Erythroblast (primary cell): ENCODE measurements at regions not wholly inside any gene's neighbourhood (a gene's known extent, or its start where the extent isn't known, plus 50 kb on each side); places are given as distances from the start of the nearest gene placed in this dataset.

Source experiments
- DNase-seq, 2 experiments: peaks; one replicate each; lab custom pipeline; 2025; lab: John Stamatoyannopoulos, UW
- GATA1 ChIP-seq: IDR thresholded peaks from 2 replicates; pipeline ENCODE4 v1.6.1; 2011; ENCODE audit warnings: low read depth, mild to moderate bottlenecking, control low read depth, low read length, moderate library complexity
- POLR2A ChIP-seq: IDR thresholded peaks from 2 replicates; pipeline ENCODE4 v1.6.1; 2011; ENCODE audit warnings: mild to moderate bottlenecking, low read length

DNA sequence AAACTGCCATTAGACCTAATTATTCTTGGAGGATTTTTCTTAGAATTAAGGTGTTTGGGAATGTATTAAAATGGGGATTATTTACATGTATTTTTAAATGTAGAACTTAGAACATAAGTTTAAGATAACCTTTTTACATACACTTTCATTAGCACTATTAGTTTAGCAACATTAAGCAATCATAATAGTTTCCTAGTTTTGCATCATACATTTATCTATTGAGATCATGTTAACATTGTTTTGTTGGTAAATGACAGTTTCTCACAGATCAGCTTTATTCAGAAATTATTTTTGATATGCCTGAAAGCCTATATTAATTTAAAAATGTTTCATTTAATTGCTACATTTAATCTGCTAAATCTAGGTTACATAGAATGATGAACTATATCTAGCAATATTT lies 189.7 kb upstream of the PPP1R3A start:
- TF ChIP-seq GATA1 (no peak), POLR2A (no peak)
- DNase-seq = no peak

DNA sequence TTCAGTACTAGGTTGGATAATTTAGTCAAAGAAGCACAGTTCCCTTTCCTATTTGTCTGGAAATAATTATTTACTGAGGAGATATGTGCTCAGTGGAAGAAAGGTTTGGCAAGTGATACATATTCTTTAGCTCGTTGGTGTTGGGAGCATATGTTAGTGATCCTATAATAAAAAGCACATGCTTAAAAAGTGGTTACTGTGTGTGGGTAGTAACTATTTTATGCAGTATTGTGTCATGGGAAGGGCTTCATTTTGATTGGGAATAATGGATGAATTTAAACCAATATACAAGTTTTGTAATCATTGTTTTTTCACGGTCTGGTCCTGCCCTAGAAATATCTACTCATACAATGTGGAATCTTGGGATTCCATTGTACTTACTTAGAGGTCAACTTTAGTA lies 188.7 kb upstream of the PPP1R3A start:
- TF ChIP-seq POLR2A = no peak
- no peak for TF ChIP-seq GATA1
- DNase-seq = no peak

DNA sequence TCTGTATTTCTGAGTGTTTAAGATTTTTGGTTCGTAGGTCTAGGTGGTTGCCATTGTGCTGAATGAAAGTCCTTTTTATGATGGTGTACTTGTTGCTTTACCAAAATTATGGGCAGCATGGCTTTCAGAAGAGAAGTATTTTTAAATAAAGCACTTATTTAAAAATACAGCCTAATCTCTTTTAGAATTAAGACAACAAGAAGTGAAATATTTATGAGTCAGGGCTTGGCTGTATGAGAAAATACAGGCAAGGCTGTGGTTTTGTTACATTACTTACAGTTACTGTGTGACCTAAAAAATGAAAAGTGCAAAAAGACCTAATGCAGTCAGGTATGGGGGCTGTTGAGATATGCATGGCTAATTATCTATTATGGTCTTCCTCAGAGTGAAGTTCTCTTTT lies 185.2 kb upstream of the PPP1R3A start:
- TF ChIP-seq POLR2A (no peak), GATA1 (no peak)
- DNase-seq = no peak

DNA sequence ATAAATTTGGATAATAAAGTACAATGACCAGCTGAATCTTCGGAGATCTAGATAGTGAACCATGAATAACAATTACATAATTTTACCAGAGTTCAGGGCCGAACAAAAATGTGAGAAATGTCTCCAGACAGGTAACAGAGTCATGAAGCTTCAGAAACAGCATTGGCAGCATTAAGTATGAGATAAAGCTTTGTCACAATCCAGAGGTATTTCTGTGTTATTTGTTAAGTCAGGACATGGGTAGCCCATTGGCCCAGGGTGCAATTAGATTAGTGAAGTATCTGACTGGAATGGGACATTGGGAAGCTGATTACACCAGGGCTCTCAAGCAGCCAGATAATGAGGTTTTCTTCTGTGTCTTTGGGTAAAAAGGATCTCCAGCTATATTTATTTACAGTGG lies 184.2 kb upstream of the PPP1R3A start:
- no peak for DNase-seq

DNA sequence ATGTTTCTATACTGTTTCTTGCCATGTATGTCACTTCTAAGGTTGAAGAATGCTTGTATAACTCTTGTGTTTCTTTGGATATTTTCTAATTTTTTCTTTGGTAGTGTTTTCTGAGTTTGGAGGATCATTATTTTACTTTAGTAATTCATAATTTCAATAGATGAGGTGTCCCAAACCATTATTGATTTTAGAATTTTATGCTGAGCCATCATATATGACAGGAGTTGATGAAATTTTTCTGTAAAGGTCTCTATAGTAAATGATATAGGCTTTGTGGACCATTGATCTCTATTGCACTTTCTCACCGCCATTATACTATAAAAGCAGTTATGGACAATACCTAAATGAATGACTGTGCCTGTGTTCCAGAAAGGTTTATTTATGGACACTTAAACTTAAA lies 183.3 kb upstream of the PPP1R3A start:
- no peak for DNase-seq
- no peak for TF ChIP-seq GATA1
- no peak for TF ChIP-seq POLR2A

More for the DNA sequence above, 184.2 kb upstream of the PPP1R3A start:
- TF ChIP-seq GATA1 = no peak
- TF ChIP-seq POLR2A = no peak

DNA sequence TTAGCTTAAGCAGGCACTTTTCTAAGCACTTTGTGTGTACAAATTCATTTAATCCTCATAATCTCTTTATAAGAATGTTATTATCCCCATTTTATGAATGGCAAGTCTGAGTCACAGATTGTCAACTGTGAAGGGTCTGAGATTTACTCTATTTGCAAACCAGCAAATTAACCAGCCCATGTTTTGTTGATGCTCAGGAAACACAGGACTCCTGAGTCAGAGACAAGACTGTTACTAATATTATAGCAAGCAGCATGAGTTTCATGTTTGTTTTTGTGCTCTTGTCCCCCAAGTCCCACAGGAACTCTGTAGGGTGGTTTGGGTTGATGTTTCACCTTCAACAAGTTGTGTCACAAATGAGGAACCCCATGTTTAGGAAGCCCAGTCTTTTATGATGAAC lies 182.0 kb upstream of the PPP1R3A start:
- TF ChIP-seq POLR2A (no peak), GATA1 (no peak)
- DNase-seq = no peak

DNA sequence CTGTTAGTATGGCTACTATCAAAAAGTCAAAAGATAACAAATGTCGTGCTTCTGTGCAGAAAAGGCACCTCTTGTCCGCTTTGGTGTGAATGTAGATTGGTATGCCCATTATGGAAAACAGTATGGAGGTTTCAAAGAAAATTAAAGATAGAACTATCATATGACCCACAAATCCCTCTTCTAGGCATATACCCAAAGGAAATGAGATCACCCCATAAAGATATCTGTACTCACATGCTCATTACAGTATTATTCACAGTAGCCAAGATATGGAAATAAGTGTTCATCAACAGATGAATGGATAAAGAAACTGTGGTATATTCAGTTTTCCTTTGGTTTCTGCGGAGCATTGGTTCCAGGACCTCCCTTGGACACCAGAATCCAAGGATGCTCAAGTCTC lies 180.5 kb upstream of the PPP1R3A start:
- DNase-seq = no peak
- TF ChIP-seq GATA1 (no peak), POLR2A (no peak)

DNA sequence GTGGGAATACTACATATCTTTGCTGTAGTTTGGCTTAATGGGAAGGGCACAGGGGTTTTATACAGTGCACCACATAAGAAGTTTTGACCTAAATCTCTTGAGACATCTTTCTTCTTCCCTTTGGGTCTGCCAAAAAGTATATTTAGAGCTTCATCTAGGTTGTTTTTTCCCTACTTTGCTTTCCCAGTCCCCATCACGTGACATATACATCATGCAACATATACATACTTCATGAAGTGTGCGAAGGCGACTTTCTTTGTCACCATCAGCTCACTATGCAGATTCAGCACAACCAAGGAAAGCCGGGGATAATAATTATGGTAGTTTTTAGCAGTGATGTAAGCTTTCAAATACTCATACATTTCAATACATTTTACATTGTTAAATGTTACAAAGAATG lies 177.1 kb upstream of the PPP1R3A start:
- no peak for DNase-seq
- TF ChIP-seq GATA1 (no peak), POLR2A (no peak)

DNA sequence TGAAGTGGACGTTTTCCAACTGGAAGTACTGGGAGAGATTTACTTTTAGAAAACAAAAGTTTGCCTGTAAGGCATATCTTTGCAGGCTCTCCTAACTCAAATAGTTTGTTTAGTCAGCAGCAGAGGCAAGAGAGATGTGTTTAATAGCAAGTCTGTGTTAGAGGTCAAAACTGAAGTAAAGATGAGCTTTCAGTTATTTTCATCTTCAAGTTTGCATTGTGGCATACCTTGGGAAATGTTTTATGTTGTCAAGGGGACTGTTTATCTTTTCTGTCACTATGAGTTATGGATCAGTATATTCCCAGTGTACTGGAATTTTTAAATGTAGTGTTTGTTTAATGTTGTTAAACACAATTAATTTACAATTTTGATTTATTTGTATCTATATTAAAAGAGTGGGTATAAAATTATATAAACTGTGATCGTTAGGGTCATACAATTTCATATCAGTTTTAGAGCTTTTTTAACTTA lies 169.7 kb upstream of the PPP1R3A start:
- TF ChIP-seq GATA1 (no peak), POLR2A (no peak)

DNA sequence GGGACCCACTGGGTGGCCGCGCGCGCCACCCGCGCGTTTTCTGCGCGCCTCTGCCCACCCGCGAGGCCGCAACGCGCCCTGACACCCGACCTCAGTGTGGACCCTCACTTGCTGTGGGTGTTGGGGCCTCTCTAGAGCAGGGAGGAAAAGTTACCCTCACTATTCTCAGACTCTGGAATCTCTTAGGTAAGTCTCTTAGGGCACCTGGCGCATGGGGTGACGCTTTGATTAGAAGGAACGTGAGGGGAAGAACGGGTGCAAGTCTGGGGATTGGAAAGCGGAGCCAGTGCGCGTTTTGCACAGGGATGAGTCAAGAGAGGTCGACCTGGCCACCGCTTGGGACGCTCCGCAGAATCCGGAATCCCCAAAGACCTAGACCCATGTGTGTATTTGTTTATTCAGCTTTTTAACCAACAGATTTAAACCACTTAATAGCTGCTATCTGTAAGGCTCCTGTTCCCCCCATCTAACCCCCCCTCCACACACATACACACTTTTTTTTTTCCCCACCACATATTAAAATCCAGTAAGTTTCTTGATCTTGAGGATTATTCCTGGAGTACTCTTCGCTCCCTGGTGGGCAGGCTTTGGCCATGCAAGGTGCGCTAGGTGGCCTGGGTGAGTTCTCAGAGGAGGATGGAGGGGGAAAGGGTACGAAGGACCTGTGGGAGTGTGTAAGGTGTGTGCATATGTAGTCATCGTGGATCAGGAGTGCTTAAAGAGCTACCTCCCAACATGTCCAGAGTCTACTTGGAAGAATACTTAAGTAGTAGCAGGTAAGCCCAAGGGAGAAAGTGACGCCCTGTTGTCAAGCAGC lies 169.1 kb upstream of the PPP1R3A start:
- TF ChIP-seq GATA1 = no peak
- TF ChIP-seq POLR2A = no peak
- DNase-seq = no peak

More for the DNA sequence above, 169.7 kb upstream of the PPP1R3A start:
- DNase-seq = no peak

DNA sequence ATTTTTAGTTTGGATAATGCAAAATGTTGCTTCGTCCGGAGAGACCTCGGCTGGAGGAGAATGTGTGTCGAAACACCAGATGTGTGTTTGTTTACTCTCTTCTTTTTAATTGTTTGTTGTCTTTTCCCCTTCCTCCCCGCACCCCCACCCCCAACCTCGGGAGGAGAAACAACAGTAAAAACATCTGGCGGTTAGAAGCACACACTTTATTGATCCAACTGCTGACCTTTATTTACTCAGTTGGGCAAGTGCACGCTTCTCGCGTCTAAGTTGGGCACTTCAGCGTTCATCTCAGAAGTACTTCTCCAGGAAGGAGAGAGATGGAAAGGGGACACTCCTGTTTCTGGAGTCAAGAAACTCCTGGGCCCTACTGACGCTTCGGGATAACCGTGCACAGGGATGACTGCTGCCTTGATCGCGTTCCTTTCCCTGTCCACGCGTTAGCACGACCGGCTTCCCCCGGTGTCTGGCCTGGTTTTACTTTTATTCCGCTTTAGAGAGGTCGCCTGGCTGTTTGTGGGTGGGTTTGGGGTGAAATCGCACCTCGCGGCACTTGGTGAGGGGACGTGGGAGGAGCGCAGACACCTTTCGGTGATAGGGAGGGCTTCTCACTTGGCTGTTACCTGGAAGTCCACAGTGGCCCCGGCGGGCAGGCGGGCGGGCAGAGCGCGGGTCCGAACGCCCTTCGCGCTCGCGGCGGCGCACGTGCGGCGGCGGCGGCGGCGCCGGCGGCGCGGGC lies 168.3 kb upstream of the PPP1R3A start:
- no peak for TF ChIP-seq POLR2A
- no peak for TF ChIP-seq GATA1
- no peak for DNase-seq

DNA sequence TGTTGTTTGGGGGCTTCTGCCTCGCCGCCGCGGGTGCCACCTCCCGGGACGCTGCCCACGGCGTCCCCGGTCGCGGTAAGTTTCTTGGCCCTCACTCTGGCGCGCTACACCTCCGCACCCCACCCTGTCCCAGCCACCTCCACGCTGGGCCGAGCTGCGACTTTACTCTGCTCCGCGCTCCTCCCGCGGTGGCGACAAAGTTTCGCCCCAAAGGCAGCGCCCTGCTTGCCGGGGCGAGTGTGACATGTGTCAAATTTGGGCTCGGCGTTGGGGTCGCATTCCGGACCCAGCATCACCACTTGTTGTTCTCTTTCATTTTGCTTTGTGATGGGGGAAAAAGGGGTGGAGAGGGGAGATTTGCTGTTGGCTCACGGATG lies 167.7 kb upstream of the PPP1R3A start:
- TF ChIP-seq POLR2A = no peak
- TF ChIP-seq GATA1 = no peak
- DNase-seq = no peak

DNA sequence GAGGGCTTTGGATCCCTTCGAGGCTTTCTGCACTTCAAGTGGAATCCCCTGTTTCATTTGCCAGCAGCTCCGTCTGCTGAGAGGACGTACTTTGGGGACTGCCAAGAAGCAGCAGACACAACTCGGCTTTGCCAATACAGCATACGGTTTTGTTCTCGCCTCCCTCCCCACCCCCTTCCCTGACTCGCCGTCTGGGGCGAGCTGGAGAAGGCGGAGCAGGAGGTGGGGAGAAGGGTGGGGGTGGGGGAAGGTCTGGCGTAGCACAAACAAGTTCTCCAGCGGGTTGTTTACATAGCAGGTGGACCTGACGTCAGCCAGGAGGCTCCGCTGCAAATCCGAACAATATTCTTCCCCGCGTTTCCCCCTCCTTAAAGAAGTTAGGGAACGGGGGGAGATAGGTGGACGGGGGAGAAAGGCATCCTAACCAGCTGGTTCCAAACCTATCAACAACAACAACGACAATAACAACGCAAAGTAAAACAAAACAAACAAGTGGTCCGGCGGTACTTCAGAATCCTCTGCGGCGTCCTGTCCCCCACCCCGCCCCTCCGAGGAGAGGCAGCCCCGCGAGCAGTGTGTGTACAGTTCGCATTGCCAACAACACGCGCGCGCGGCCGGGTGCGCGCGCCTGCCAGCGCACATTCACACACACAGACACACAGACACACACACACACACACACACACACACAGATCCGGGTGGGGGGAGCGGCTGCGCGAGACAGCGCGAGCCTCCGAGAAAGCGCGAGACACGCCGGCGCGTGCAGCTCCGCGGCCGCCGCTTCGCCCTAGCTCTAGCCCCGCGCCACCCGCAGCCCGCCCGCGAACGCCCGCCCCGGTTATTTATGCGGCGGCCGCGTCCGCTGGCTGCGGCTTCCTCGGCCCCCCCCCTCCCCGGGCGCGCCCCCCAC lies 167.0 kb upstream of the PPP1R3A start:
- TF ChIP-seq GATA1 (no peak), POLR2A (no peak)
- peak; percentile 15 to 19 for DNase-seq
